HepG2 (cell line): ENCODE measurements at regions not wholly inside any gene's neighbourhood (a gene's known extent, or its start where the extent isn't known, plus 50 kb on each side); places are given as distances from the start of the nearest gene placed in this dataset.

Source experiments
- ATF7 ChIP-seq, 2 experiments: fragments of 450-650 bp in 1 of 2; sonication (generic) in 1 of 2; formaldehyde crosslinking in 1 of 2; IDR thresholded peaks; 2 replicates each; pipeline versions ENCODE4 v1.4.0 to v1.6.1; 2016 to 2020; ENCODE audit warnings: antibody characterized with exemption in 1 of 2, mild to moderate bottlenecking in 1 of 2, missing genetic modification reagents in 1 of 2
- CBX5 ChIP-seq: sonication (generic); formaldehyde crosslinking; IDR thresholded peaks from 2 replicates; pipeline ENCODE4 v1.4.0; 2020; ENCODE audit warnings: missing genetic modification reagents, borderline replicate concordance
- CREM ChIP-seq, 2 experiments: sonication (generic) in 1 of 2; formaldehyde crosslinking in 1 of 2; IDR thresholded peaks; 2 replicates each; pipeline versions ENCODE4 v1.4.0 to v1.6.1; 2016 to 2020; ENCODE audit warnings: antibody characterized with exemption in 1 of 2, mild to moderate bottlenecking in 1 of 2, missing genetic modification reagents in 1 of 2
- CTCF ChIP-seq: sonication (generic); formaldehyde crosslinking; IDR thresholded peaks from 2 replicates; pipeline ENCODE4 v1.5.0; 2020; ENCODE audit warnings: mild to moderate bottlenecking, missing genetic modification reagents, moderate library complexity
- GATAD2A ChIP-seq: IDR thresholded peaks from 2 replicates; pipeline ENCODE4 v1.6.1; 2016
- KDM1A ChIP-seq: IDR thresholded peaks from 2 replicates; pipeline ENCODE4 v1.6.1; 2016; ENCODE audit warnings: missing compliant biosample characterization
- POGZ ChIP-seq: sonication (generic); formaldehyde crosslinking; IDR thresholded peaks from 2 replicates; pipeline ENCODE4 v1.4.0; 2020; ENCODE audit warnings: mild to moderate bottlenecking, missing genetic modification reagents
- RAD21 ChIP-seq: fragments of 450-650 bp; formaldehyde crosslinking; IDR thresholded peaks from 2 replicates; pipeline ENCODE4 v1.5.0; 2020; ENCODE audit warnings: mild to moderate bottlenecking
- TAF1 ChIP-seq: sonication (generic); formaldehyde crosslinking; IDR thresholded peaks from 2 replicates; pipeline ENCODE4 v1.4.0; 2020; ENCODE audit warnings: missing genetic modification reagents
- THAP9 ChIP-seq: sonication (generic); formaldehyde crosslinking; IDR thresholded peaks from 2 replicates; pipeline ENCODE4; 2020; ENCODE audit warnings: missing genetic modification reagents, mild to moderate bottlenecking, borderline replicate concordance
- ZNF503 ChIP-seq: sonication (generic); formaldehyde crosslinking; IDR thresholded peaks from 2 replicates; pipeline ENCODE4 v1.4.0; 2020; ENCODE audit warnings: missing genetic modification reagents

GRCh38 chr4:147328189-147328588 lies 152.7 kb upstream of the EDNRA start:
- TF ChIP-seq GATAD2A (CRISPR knock-in tag) (no peak), POGZ (no peak), CBX5 (no peak), CREM (IDR thresholded peaks at IDR 0.05) (no peak), CREM (CRISPR knock-in tag; IDR thresholded peaks at IDR 0.05) (no peak), CTCF (CRISPR knock-in tag) (no peak), ATF7 (IDR thresholded peaks at IDR 0.05) (no peak), ATF7 (CRISPR knock-in tag; IDR thresholded peaks at IDR 0.05) (no peak), TAF1 (CRISPR knock-in tag) (no peak), RAD21 (CRISPR knock-in tag) (no peak), KDM1A (CRISPR knock-in tag) (no peak), THAP9 (CRISPR knock-in tag) (no peak), ZNF503 (CRISPR knock-in tag) (no peak)
